ENCODE measurements at regions not wholly inside any gene's neighbourhood (a gene's known extent, or its start where the extent isn't known, plus 50 kb on each side); places are given as distances from the start of the nearest gene placed in this dataset.

- no peak for TF ChIP-seq CTCF (IDR thresholded peaks at IDR 0.05; ENCODE audit: insufficient read depth, missing control alignments)
- no peak for DNase-seq (ENCODE audit: insufficient read length, low spot score)
- FAIRE-seq, result no peak
Measured at GRCh38 chr11:29685361-29685760, 331.5 kb downstream of the KCNA4 start.

- FAIRE-seq (no peak), DNase-seq (ENCODE audit: insufficient read length, low spot score) (no peak)
- no peak for TF ChIP-seq CTCF (IDR thresholded peaks at IDR 0.05; ENCODE audit: insufficient read depth, missing control alignments)
Measured at GRCh38 chr11:29682856-29683255, 334.0 kb downstream of the KCNA4 start.

- FAIRE-seq (no peak), DNase-seq (ENCODE audit: insufficient read length, low spot score) (no peak)
- no peak for TF ChIP-seq CTCF (IDR thresholded peaks at IDR 0.05; ENCODE audit: insufficient read depth, missing control alignments)
Measured at GRCh38 chr11:29679996-29680395, 336.8 kb downstream of the KCNA4 start.

GRCh38 chr11:29676993-29677392 is 339.8 kb downstream of the KCNA4 start:
- no peak for DNase-seq (ENCODE audit: insufficient read length, low spot score)
- no peak for FAIRE-seq
- TF ChIP-seq CTCF (IDR thresholded peaks at IDR 0.05; ENCODE audit: insufficient read depth, missing control alignments), result no peak

- FAIRE-seq (no peak), DNase-seq (ENCODE audit: insufficient read length, low spot score) (no peak)
- no peak for TF ChIP-seq CTCF (IDR thresholded peaks at IDR 0.05; ENCODE audit: insufficient read depth, missing control alignments)
Measured at GRCh38 chr11:29669310-29669709, 347.5 kb downstream of the KCNA4 start.

- no peak for TF ChIP-seq CTCF (IDR thresholded peaks at IDR 0.05; ENCODE audit: insufficient read depth, missing control alignments)
- no peak for DNase-seq (ENCODE audit: insufficient read length, low spot score)
- no peak for FAIRE-seq
Measured at GRCh38 chr11:29657709-29658108, 359.1 kb downstream of the KCNA4 start.

GRCh38 chr11:29656597-29656996 is 360.2 kb downstream of the KCNA4 start:
- no peak for TF ChIP-seq CTCF (IDR thresholded peaks at IDR 0.05; ENCODE audit: insufficient read depth, missing control alignments)
- DNase-seq (ENCODE audit: insufficient read length, low spot score) (no peak), FAIRE-seq (no peak)

Measured in D721Med (cell line).